HCT116 (cell line): ENCODE measurements at regions not wholly inside any gene's neighbourhood (a gene's known extent, or its start where the extent isn't known, plus 50 kb on each side); places are given as distances from the start of the nearest gene placed in this dataset.

ENCODE experiments used
- ATF3 ChIP-seq: IDR thresholded peaks from 2 replicates; pipeline ENCODE4 v1.6.1; 2012
- CEBPB ChIP-seq: IDR thresholded peaks from 2 replicates; pipeline ENCODE4 v1.6.1; 2012; ENCODE audit warnings: low read depth
- CTCF ChIP-seq, 3 experiments: fragments of 200-600 bp in 1 of 3; sonication (generic) in 1 of 3; IDR thresholded peaks in 2 of 3; conservative IDR thresholded peaks in 1 of 3; 2 replicates each; pipeline ENCODE4 v1.5.1; 2012 to 2017; ENCODE audit warnings: low read depth in 2 of 3, low read length in 2 of 3, antibody characterized with exemption in 1 of 3, borderline replicate concordance in 1 of 3, control low read depth in 1 of 3, mild to moderate bottlenecking in 1 of 3, mixed read lengths in 1 of 3, mixed run types in 1 of 3, moderate library complexity in 1 of 3; ENCODE audit not compliant: insufficient read depth in 1 of 3
- EGR1 ChIP-seq: IDR thresholded peaks from 2 replicates; pipeline ENCODE4 v1.6.1; 2012; ENCODE audit warnings: low read depth
- EZH2phosphoT487 ChIP-seq: fragments of 200-600 bp; IDR thresholded peaks from 2 replicates; pipeline ENCODE4 v1.6.1; 2018; ENCODE audit warnings: antibody characterized with exemption, borderline replicate concordance
- JUND ChIP-seq: IDR thresholded peaks from 2 replicates; pipeline ENCODE4 v1.6.1; 2012
- MAX ChIP-seq: IDR thresholded peaks from 2 replicates; pipeline ENCODE4 v1.6.1; 2012
- POLR2A ChIP-seq: IDR thresholded peaks from 2 replicates; pipeline ENCODE4 v1.7.0; 2011; ENCODE audit warnings: borderline replicate concordance; ENCODE audit not compliant: insufficient read depth, insufficient read length; ENCODE audit errors: extremely low read depth
- POLR2AphosphoS5 ChIP-seq: IDR thresholded peaks from 2 replicates; pipeline ENCODE4 v1.6.1; 2011; ENCODE audit warnings: mild to moderate bottlenecking, low read depth, low read length, moderate library complexity
- REST ChIP-seq: IDR thresholded peaks from 2 replicates; pipeline ENCODE4 v1.6.1; 2012; ENCODE audit warnings: low read depth
- SIN3A ChIP-seq: IDR thresholded peaks from 2 replicates; pipeline ENCODE4 v1.6.1; 2012; ENCODE audit warnings: low read depth
- SP1 ChIP-seq: IDR thresholded peaks from 2 replicates; pipeline ENCODE4 v1.6.1; 2012; ENCODE audit warnings: low read depth
- YY1 ChIP-seq: IDR thresholded peaks from 2 replicates; pipeline ENCODE4 v1.6.1; 2011; ENCODE audit warnings: low read length, low read depth, moderate library complexity, mild to moderate bottlenecking; ENCODE audit not compliant: insufficient replicate concordance; ENCODE audit errors: extremely low read depth

- no peak for TF ChIP-seq YY1
- no peak for TF ChIP-seq MAX
- TF ChIP-seq CTCF (IDR thresholded peaks at IDR 0.05 in 2 of 3, conservative IDR thresholded peaks at IDR 0.05 in 1 of 3; ENCODE audit: borderline replicate concordance in 1 of 3, insufficient read depth in 1 of 3, low read depth in 2 of 3, low read length in 2 of 3) = no peak
- TF ChIP-seq POLR2AphosphoS5 = no peak
- TF ChIP-seq ATF3 = no peak
- no peak for TF ChIP-seq JUND
- no peak for TF ChIP-seq CEBPB
- TF ChIP-seq REST = no peak
- TF ChIP-seq POLR2A = no peak
- no peak for TF ChIP-seq EZH2phosphoT487
- TF ChIP-seq EGR1 = no peak
- no peak for TF ChIP-seq SP1
- TF ChIP-seq SIN3A = no peak
Measured at GRCh38 chrX:122817321-122817955, 366.6 kb upstream of the GRIA3 start.
